WTC11 (cell line): ENCODE measurements at regions not wholly inside any gene's neighbourhood (a gene's known extent, or its start where the extent isn't known, plus 50 kb on each side); places are given as distances from the start of the nearest gene placed in this dataset.

Experiments
- ATAC-seq: fragments of 200-7000 bp; cut with Tn5 transposase; 2 replicates; pipeline ENCODE4 v1.10.0; 2021; ENCODE audit warnings: mild to moderate bottlenecking, moderate library complexity
- CTCF ChIA-PET: fragments of 300-600 bp; sonication (Branson Sonifier 250); formaldehyde crosslinking; loops from one replicate; lab custom pipeline; 2021; ENCODE audit warnings: antibody characterized with exemption; lab: Charles Lee
- POLR2A ChIA-PET: fragments of 350-600 bp; sonication (Branson Sonifier 250); formaldehyde crosslinking; loops from one replicate; lab custom pipeline; 2021; ENCODE audit warnings: antibody characterized with exemption; lab: Charles Lee
- DNase-seq: peaks from one replicate; pipeline ENCODE4 v3.0.0; 2021; ENCODE audit warnings: low spot score
- H3K27ac Mint-ChIP-seq: 2 replicates; pipeline ENCODE4 v1.8.0; 2021; ENCODE audit warnings: mixed read lengths
- H3K27me3 Mint-ChIP-seq: 2 replicates; pipeline ENCODE4 v1.8.0; 2021; ENCODE audit warnings: low read depth, mild to moderate bottlenecking, moderate library complexity, mixed read lengths
- H3K36me3 Mint-ChIP-seq: 2 replicates; pipeline ENCODE4 v1.8.0; 2021; ENCODE audit warnings: mixed read lengths
- H3K4me1 Mint-ChIP-seq: 2 replicates; pipeline ENCODE4 v1.8.0; 2022; ENCODE audit warnings: mixed read lengths
- H3K4me3 Mint-ChIP-seq: 2 replicates; pipeline ENCODE4 v1.8.0; 2021; ENCODE audit warnings: mild to moderate bottlenecking, moderate library complexity, mixed read lengths
- H3K9me3 Mint-ChIP-seq: 2 replicates; pipeline ENCODE4 v1.8.0; 2021; ENCODE audit warnings: mixed read lengths
- ATF1 ChIP-seq: sonication (generic); formaldehyde crosslinking; IDR thresholded peaks from 2 replicates; pipeline ENCODE4 v1.8.1; 2023; ENCODE audit warnings: mild to moderate bottlenecking, moderate library complexity, missing genetic modification reagents
- ATF2 ChIP-seq: sonication (generic); formaldehyde crosslinking; IDR thresholded peaks from 2 replicates; pipeline ENCODE4 v1.8.1; 2022; ENCODE audit warnings: low read depth, missing genetic modification reagents, borderline replicate concordance
- CDX4 ChIP-seq: fragments of 250-450 bp; sonication (Bioruptor Pico); IDR thresholded peaks from 2 replicates; pipeline ENCODE4 v1.9.0; 2021; ENCODE audit warnings: moderate library complexity, mild to moderate bottlenecking, inconsistent platforms, borderline replicate concordance
- CTCF ChIP-seq: fragments of 200-600 bp; IDR thresholded peaks from 2 replicates; pipeline ENCODE4 v1.8.0; 2022; ENCODE audit warnings: antibody characterized with exemption
- E2F5 ChIP-seq: sonication (generic); formaldehyde crosslinking; IDR thresholded peaks from 2 replicates; pipeline ENCODE4 v1.8.1; 2022; ENCODE audit warnings: mild to moderate bottlenecking, moderate library complexity, missing genetic modification reagents
- ELF4 ChIP-seq: sonication (generic); formaldehyde crosslinking; IDR thresholded peaks from 2 replicates; pipeline ENCODE4 v1.8.1; 2022; ENCODE audit warnings: low read depth, mild to moderate bottlenecking, moderate library complexity, missing genetic modification reagents
- FOXK1 ChIP-seq: sonication (generic); formaldehyde crosslinking; IDR thresholded peaks from 2 replicates; pipeline ENCODE4 v1.8.0; 2022; ENCODE audit warnings: mild to moderate bottlenecking, moderate library complexity, missing genetic modification reagents
- FOXP4 ChIP-seq: sonication (generic); formaldehyde crosslinking; IDR thresholded peaks from 2 replicates; pipeline ENCODE4 v1.8.0; 2022; ENCODE audit warnings: mild to moderate bottlenecking, missing genetic modification reagents
- GRHL2 ChIP-seq: fragments of 250-450 bp; sonication (Bioruptor Pico); IDR thresholded peaks from 2 replicates; pipeline ENCODE4 v1.8.0; 2022; ENCODE audit warnings: mild to moderate bottlenecking, moderate library complexity; ENCODE audit not compliant: insufficient replicate concordance, severe bottlenecking
- SMAD4 ChIP-seq: sonication (generic); formaldehyde crosslinking; IDR thresholded peaks from 2 replicates; pipeline ENCODE4 v1.8.0; 2022; ENCODE audit warnings: mild to moderate bottlenecking, missing genetic modification reagents
- TEAD4 ChIP-seq: sonication (generic); formaldehyde crosslinking; IDR thresholded peaks from 2 replicates; pipeline ENCODE4 v1.8.0; 2022; ENCODE audit warnings: mild to moderate bottlenecking, missing genetic modification reagents
- ZBTB43 ChIP-seq: sonication (generic); formaldehyde crosslinking; IDR thresholded peaks from 2 replicates; pipeline ENCODE4 v1.8.1; 2023; ENCODE audit warnings: mild to moderate bottlenecking, missing genetic modification reagents
- ZNF138 ChIP-seq: sonication (generic); formaldehyde crosslinking; conservative IDR thresholded peaks from 2 replicates; pipeline ENCODE4 v1.8.1; 2022; ENCODE audit warnings: mild to moderate bottlenecking, moderate library complexity, missing genetic modification reagents
- ZNF219 ChIP-seq: sonication (generic); formaldehyde crosslinking; IDR thresholded peaks from 2 replicates; pipeline ENCODE4 v1.8.0; 2023; ENCODE audit warnings: missing genetic modification reagents, mild to moderate bottlenecking, borderline replicate concordance
- ZNF263 ChIP-seq: sonication (generic); formaldehyde crosslinking; IDR thresholded peaks from 2 replicates; pipeline ENCODE4 v1.8.1; 2022; ENCODE audit warnings: low read depth, mild to moderate bottlenecking, moderate library complexity, missing genetic modification reagents
- ZNF512 ChIP-seq: sonication (generic); formaldehyde crosslinking; IDR thresholded peaks from 2 replicates; pipeline ENCODE4 v1.8.1; 2022; ENCODE audit warnings: missing genetic modification reagents, borderline replicate concordance
- ZNF532 ChIP-seq: fragments of 250-450 bp; sonication (Bioruptor Pico); IDR thresholded peaks from 2 replicates; pipeline ENCODE4 v1.9.0; 2021; ENCODE audit warnings: mild to moderate bottlenecking, borderline replicate concordance
- ZSCAN18 ChIP-seq: fragments of 250-450 bp; sonication (Bioruptor Pico); IDR thresholded peaks from 2 replicates; pipeline ENCODE4 v2.1.2; 2022; ENCODE audit warnings: mild to moderate bottlenecking, moderate library complexity

GRCh38 chr2:80852079-80852807 is 547.7 kb upstream of the LRRTM1 start:
- no peak for DNase-seq
- peak; percentile 73 for ATAC-seq
- H3K9me3 Mint-ChIP-seq: no peaks in the 10 kb centered on the region
- no peaks in the 10 kb centered on the region for H3K27me3 Mint-ChIP-seq
- CTCF ChIA-PET: interaction anchor here (0.6 to 1.8 kb wide), 9 partner anchors 9 to 526 kb away, joined by 3 to 9 read pairs (median 3); no protein-coding TSS in a partner anchor
- TF ChIP-seq FOXK1 (CRISPR knock-in tag): no peak
- TF ChIP-seq CTCF: no peak
- TF ChIP-seq ZBTB43 (CRISPR knock-in tag): no peak
- no peak for TF ChIP-seq ATF1 (CRISPR knock-in tag)
- TF ChIP-seq SMAD4 (CRISPR knock-in tag): no peak
- no peak for TF ChIP-seq ZNF219
- no peak for TF ChIP-seq ZNF532 (CRISPR knock-in tag)
- no peak for TF ChIP-seq ZSCAN18 (CRISPR knock-in tag)
- TF ChIP-seq ZNF263 (CRISPR knock-in tag): no peak
- TF ChIP-seq ELF4 (CRISPR knock-in tag): no peak
- no peak for TF ChIP-seq ZNF138 (CRISPR knock-in tag)
- TF ChIP-seq GRHL2: no peak
- TF ChIP-seq ZNF512 (CRISPR knock-in tag): no peak
- TF ChIP-seq ATF2: no peak
- TF ChIP-seq CDX4 (CRISPR knock-in tag): no peak
- no peak for TF ChIP-seq TEAD4 (CRISPR knock-in tag)
- no peak for TF ChIP-seq E2F5 (CRISPR knock-in tag)
- TF ChIP-seq FOXP4 (CRISPR knock-in tag): no peak
- TF ChIP-seq, all 79 proteins: peak for 0
- POLR2A ChIA-PET: no interaction called here
- Mint-ChIP-seq H3K27ac (no peak overlapping the region; the same call in 1 of the 2 replicates), H3K4me3 (no peak overlapping the region), H3K4me1 (peaks cover 8% of the 10 kb centered on the region), H3K36me3 (no peaks in the 10 kb centered on the region)
